HepG2 (cell line): ENCODE measurements at regions not wholly inside any gene's neighbourhood (a gene's known extent, or its start where the extent isn't known, plus 50 kb on each side); places are given as distances from the start of the nearest gene placed in this dataset.

Experiments used
- ATAC-seq: fragments of 200-7000 bp; cut with Tn5 transposase; 3 replicates; pipeline ENCODE4 v1.9.1; 2020; ENCODE audit warnings: mild to moderate bottlenecking, moderate library complexity
- BruUV-seq: library from RNA; stranded (reverse); fragments of 400-500 nt; replicated peaks from 2 replicates; lab custom pipeline; 2021; lab: Mats Ljungman, UMichigan
- CTCF ChIA-PET: fragments of 300-600 bp; formaldehyde crosslinking; extraction: SDS; loops from one replicate; lab custom pipeline; 2021; ENCODE audit warnings: low total read pairs, inconsistent platforms, low intra/inter-chr PET ratio; lab: Yijun Ruan, JAX
- POLR2A ChIA-PET: fragments of 350-600 bp; sonication (Branson Sonifier 250); formaldehyde crosslinking; loops from one replicate; lab custom pipeline; 2020; ENCODE audit warnings: antibody characterized with exemption, inconsistent platforms; lab: Yijun Ruan, JAX
- DNase-seq: peaks from one replicate; pipeline ENCODE4 v3.0.0-alpha.2; 2015; ENCODE audit warnings: low spot score
- FAIRE-seq: peaks from 3 replicates; lab custom pipeline; 2011; peaks lifted over from hg19 to GRCh38; lab: Jason Lieb, UNC
- H2AFZ ChIP-seq: one replicate; pipeline ENCODE4 v1.6.1; 2011; ENCODE audit warnings: low read length, inconsistent platforms
- H3K27ac ChIP-seq: fragments of 300-600 bp; 3 replicates; pipeline ENCODE4 v1.8.0; 2011; ENCODE audit warnings: mixed run types, mild to moderate bottlenecking, mixed read lengths, low read length, inconsistent platforms; ENCODE audit not compliant: insufficient read depth; ENCODE audit errors: extremely low read length
- H3K27me3 ChIP-seq, 2 experiments: fragments of 200-600 bp in 1 of 2; 2 replicates in 1 of 2; 3 replicates in 1 of 2; pipeline versions ENCODE4 v1.6.0 to v1.8.0; 2011; ENCODE audit warnings: low read length in 2 of 2, mild to moderate bottlenecking in 2 of 2, moderate library complexity in 2 of 2, inconsistent platforms in 1 of 2; ENCODE audit not compliant: insufficient read depth in 2 of 2, control insufficient read depth in 1 of 2
- H3K36me3 ChIP-seq, 2 experiments: fragments of 200-600 bp in 1 of 2; replicated peaks in 1 of 2; 2 replicates in 1 of 2; 3 replicates in 1 of 2; pipeline versions ENCODE4 v1.5.1 to v1.8.0; 2011; ENCODE audit warnings: low read length in 2 of 2, inconsistent platforms in 1 of 2; ENCODE audit not compliant: insufficient read depth in 2 of 2, control insufficient read depth in 1 of 2
- H3K4me1 ChIP-seq: 2 replicates; pipeline ENCODE4 v1.5.1; 2012; ENCODE audit warnings: low read length, inconsistent platforms; ENCODE audit not compliant: insufficient read depth
- H3K4me2 ChIP-seq: 2 replicates; pipeline ENCODE4 v1.6.0; 2011; ENCODE audit warnings: low read depth, low read length, inconsistent platforms
- H3K4me3 ChIP-seq, 3 experiments: fragments of 200-600 bp in 1 of 3; sonication (generic), shearing (Covaris generic) in 1 of 3; replicated peaks in 1 of 3; 2 replicates each; pipeline ENCODE4 v1.5.1; 2011 to 2016; ENCODE audit warnings: low read length in 3 of 3, inconsistent platforms in 2 of 3, low read depth in 2 of 3, mild to moderate bottlenecking in 2 of 3, control low read depth in 1 of 3, mixed read lengths in 1 of 3; ENCODE audit not compliant: insufficient read depth in 1 of 3
- H3K79me2 ChIP-seq: one replicate; pipeline ENCODE4 v1.6.1; 2011; ENCODE audit warnings: low read length, inconsistent platforms; ENCODE audit not compliant: insufficient read depth
- H3K9ac ChIP-seq: 2 replicates; pipeline ENCODE4 v1.6.0; 2011; ENCODE audit warnings: mild to moderate bottlenecking, low read depth, low read length, inconsistent platforms; ENCODE audit not compliant: insufficient read depth
- H3K9me3 ChIP-seq: 2 replicates; pipeline ENCODE4 v1.5.1; 2012; ENCODE audit warnings: mild to moderate bottlenecking, low read length
- H4K20me1 ChIP-seq: 2 replicates; pipeline ENCODE4 v1.6.0; 2011; ENCODE audit warnings: inconsistent platforms, mild to moderate bottlenecking, low read length, moderate library complexity; ENCODE audit not compliant: insufficient read depth
- ERF ChIP-seq: IDR thresholded peaks from 2 replicates; pipeline ENCODE4 v1.6.1; 2018; ENCODE audit warnings: missing biosample characterization, missing genetic modification reagents
- FOSL1 ChIP-seq: sonication (generic); formaldehyde crosslinking; IDR thresholded peaks from 2 replicates; pipeline ENCODE4 v1.9.0; 2021; ENCODE audit warnings: missing genetic modification reagents, borderline replicate concordance
- FOSL2 ChIP-seq: sonication (generic); formaldehyde crosslinking; IDR thresholded peaks from 2 replicates; pipeline ENCODE4 v1.4.0; 2020; ENCODE audit warnings: missing genetic modification reagents
- KDM6A ChIP-seq: IDR thresholded peaks from 2 replicates; pipeline ENCODE4 v1.6.1; 2016; ENCODE audit warnings: low read depth
- NFE2 ChIP-seq: sonication (generic); formaldehyde crosslinking; IDR thresholded peaks from 2 replicates; pipeline ENCODE4 v1.4.0; 2020; ENCODE audit warnings: missing genetic modification reagents
- NFE2L2 ChIP-seq: fragments of 150-350 bp; IDR thresholded peaks from 2 replicates; pipeline ENCODE4 v1.6.1; 2014; ENCODE audit warnings: low read length
- RFX5 ChIP-seq: IDR thresholded peaks from 2 replicates; pipeline ENCODE4 v1.6.1; 2011; ENCODE audit warnings: low read depth, low read length, improper control_type of control experiment
- RFXANK ChIP-seq: IDR thresholded peaks from 2 replicates; pipeline ENCODE4 v1.6.1; 2016
- SOX13 ChIP-seq, 3 experiments: fragments of 450-650 bp in 1 of 3; sonication (generic) in 1 of 3; formaldehyde crosslinking in 1 of 3; IDR thresholded peaks in 2 of 3; conservative IDR thresholded peaks in 1 of 3; 2 replicates each; pipeline versions ENCODE4 v1.5.0 to v1.6.1; 2016 to 2020; ENCODE audit warnings: antibody characterized with exemption in 1 of 3, mild to moderate bottlenecking in 1 of 3, missing compliant biosample characterization in 1 of 3, missing genetic modification reagents in 1 of 3, moderate library complexity in 1 of 3
- ZFYVE20 ChIP-seq: sonication (generic); formaldehyde crosslinking; IDR thresholded peaks from 2 replicates; pipeline ENCODE4 v1.8.0; 2023; ENCODE audit warnings: low read depth, mild to moderate bottlenecking, moderate library complexity, missing genetic modification reagents, borderline replicate concordance
- ZNF205 ChIP-seq: IDR thresholded peaks from 2 replicates; pipeline ENCODE4 v1.6.1; 2018; ENCODE audit warnings: missing biosample characterization, missing genetic modification reagents
- ZNF225 ChIP-seq: sonication (generic); formaldehyde crosslinking; IDR thresholded peaks from 2 replicates; pipeline ENCODE4 v1.4.0; 2020; ENCODE audit warnings: mild to moderate bottlenecking, missing genetic modification reagents
- ZNF737 ChIP-seq: sonication (generic); formaldehyde crosslinking; IDR thresholded peaks from 2 replicates; pipeline ENCODE4 v1.5.0; 2020; ENCODE audit warnings: missing genetic modification reagents, mild to moderate bottlenecking, borderline replicate concordance
- ZNF792 ChIP-seq: IDR thresholded peaks from 2 replicates; pipeline ENCODE4 v1.6.1; 2016
- ZSCAN20 ChIP-seq: sonication (generic); formaldehyde crosslinking; IDR thresholded peaks from 2 replicates; pipeline ENCODE4 v1.4.0; 2020; ENCODE audit warnings: missing genetic modification reagents, mild to moderate bottlenecking, borderline replicate concordance
- WGBS: methylation state at CpG from one replicate; pipeline ENCODE4 v1.1.6; 2017; ENCODE audit warnings: low lambda C conversion rate; 5-methylcytosine and 5-hydroxymethylcytosine counted together
- in situ Hi-C: cut with HindIII; loops from 2 replicates; pipeline ENCODE4 v1.10.0; 2017; ENCODE audit warnings: low pct_unique_long_range_greater_than_20kb; ENCODE audit not compliant: extremely low pct_ligation_motif_present
- intact Hi-C: fragments of 100-400 bp; cut with micrococcal nuclease; formaldehyde crosslinking; loops from one replicate; pipeline ENCODE4 v1.10.0; 2022; ENCODE audit not compliant: unreplicated experiment
- TF ChIP-seq, protein P1 (sequence below): sonication (generic); formaldehyde crosslinking; IDR thresholded peaks from 2 replicates; pipeline ENCODE4 v1.5.1; 2020; ENCODE audit warnings: missing genetic modification reagents, mild to moderate bottlenecking, borderline replicate concordance
- TF ChIP-seq, protein P2 (sequence below): IDR thresholded peaks from 2 replicates; pipeline ENCODE4 v1.6.1; 2016
- TF ChIP-seq, protein P3 (sequence below): IDR thresholded peaks from 2 replicates; pipeline ENCODE4 v1.4.0; 2020; ENCODE audit warnings: mild to moderate bottlenecking, missing genetic modification reagents

DNA sequence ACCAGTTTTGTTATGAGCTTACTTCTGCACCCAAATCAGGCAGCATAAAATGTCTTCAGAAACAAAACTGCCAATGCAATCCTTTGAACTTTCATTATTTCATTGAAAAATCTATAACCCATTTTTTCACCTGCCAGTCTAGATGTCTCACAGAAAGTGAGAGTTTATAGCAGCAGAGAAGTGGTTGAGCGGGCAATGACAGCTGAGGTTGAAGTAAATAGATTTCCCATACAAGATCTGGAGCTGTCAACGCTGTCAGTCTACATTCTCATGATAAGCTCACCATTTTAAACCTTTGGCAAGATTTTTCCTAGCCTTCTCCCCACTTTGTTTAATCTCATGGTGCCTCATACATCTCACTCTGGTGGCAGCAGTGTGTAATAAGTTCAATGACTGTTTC, 1144.9 kb upstream of the PCDH9 start (continued):
- TF ChIP-seq, protein P1, sequence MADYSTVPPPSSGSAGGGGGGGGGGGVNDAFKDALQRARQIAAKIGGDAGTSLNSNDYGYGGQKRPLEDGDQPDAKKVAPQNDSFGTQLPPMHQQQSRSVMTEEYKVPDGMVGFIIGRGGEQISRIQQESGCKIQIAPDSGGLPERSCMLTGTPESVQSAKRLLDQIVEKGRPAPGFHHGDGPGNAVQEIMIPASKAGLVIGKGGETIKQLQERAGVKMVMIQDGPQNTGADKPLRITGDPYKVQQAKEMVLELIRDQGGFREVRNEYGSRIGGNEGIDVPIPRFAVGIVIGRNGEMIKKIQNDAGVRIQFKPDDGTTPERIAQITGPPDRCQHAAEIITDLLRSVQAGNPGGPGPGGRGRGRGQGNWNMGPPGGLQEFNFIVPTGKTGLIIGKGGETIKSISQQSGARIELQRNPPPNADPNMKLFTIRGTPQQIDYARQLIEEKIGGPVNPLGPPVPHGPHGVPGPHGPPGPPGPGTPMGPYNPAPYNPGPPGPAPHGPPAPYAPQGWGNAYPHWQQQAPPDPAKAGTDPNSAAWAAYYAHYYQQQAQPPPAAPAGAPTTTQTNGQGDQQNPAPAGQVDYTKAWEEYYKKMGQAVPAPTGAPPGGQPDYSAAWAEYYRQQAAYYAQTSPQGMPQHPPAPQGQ (CRISPR knock-in tag), result no peak
- no peak for TF ChIP-seq ZNF737 (CRISPR knock-in tag)

DNA sequence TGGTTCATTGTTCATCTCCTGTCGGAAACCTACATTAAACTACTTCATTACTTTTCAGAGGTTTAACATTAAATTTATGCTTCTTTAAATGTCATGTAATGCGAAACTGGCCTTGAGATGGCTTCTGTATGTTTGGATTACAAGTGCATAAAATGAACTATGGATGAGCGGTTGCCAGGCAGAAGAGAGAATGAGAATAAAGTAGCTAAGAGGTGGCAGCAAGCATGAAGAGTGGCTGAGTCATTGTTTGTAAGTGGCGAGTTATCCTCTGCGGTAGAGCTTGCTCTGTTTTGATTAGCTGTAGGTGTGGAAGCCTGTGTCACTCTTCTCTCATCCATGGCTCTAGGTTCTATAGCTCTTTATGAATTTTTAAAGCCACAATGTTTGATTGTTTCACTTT, 1139.6 kb upstream of the PCDH9 start:
- Histone ChIP-seq H3K9me3 (no peaks in the 10 kb centered on the region), H4K20me1 (no peaks in the 10 kb centered on the region), H3K9ac (no peak overlapping the region), H3K36me3 (no peaks in the 10 kb centered on the region), H3K27ac (no peak overlapping the region), H2AFZ (no peak overlapping the region), H3K27me3 (no peaks in the 10 kb centered on the region), H3K79me2 (no peaks in the 10 kb centered on the region), H3K4me3 (no peak overlapping the region), H3K4me2 (no peak overlapping the region; the same call in 1 of the 2 replicates), H3K4me1 (peaks cover 22% of the 10 kb centered on the region)
- ATAC-seq, result peak; percentile 96
- in situ Hi-C loops, result no loop called here
- WGBS, result 16% methylated on average over 5 of the region's 5 CpGs
- peak; percentile 49 for DNase-seq
- ChIA-PET CTCF (no interaction called here), POLR2A (no interaction called here)
- no peak for FAIRE-seq
- no peak for TF ChIP-seq ZSCAN20
- no peak for TF ChIP-seq ERF (CRISPR knock-in tag)
- 0 out of 2 replicates have a peak, but pooled peaks have one; percentile 30 for TF ChIP-seq ZNF792 (CRISPR knock-in tag)
- peak; percentile 12; the same call in 1 of the 2 replicates for TF ChIP-seq FOSL1
- TF ChIP-seq FOSL2 (CRISPR knock-in tag), result peak; percentile 88
- no peak for TF ChIP-seq KDM6A (CRISPR knock-in tag)
- no peak for TF ChIP-seq ZNF225
- peak; percentile 79; the same call in 1 of the 2 replicates for TF ChIP-seq RFXANK (CRISPR knock-in tag)
- peak; percentile 51; the same call in 1 of the 2 replicates for TF ChIP-seq NFE2 (CRISPR knock-in tag)
- TF ChIP-seq NFE2L2, result peak; percentile 69; the same call in 1 of the 2 replicates
- no peak for TF ChIP-seq SOX13 (IDR thresholded peaks at IDR 0.05)
- TF ChIP-seq SOX13 (CRISPR knock-in tag; conservative IDR thresholded peaks at IDR 0.05 in 1 of 2, IDR thresholded peaks at IDR 0.05 in 1 of 2), result peak in 1 of 2 experiments; percentile 29; a peak in 1 of 4 replicates
- no peak for TF ChIP-seq ZFYVE20 (CRISPR knock-in tag)
- TF ChIP-seq RFX5, result peak; percentile 90
- TF ChIP-seq, protein P2, sequence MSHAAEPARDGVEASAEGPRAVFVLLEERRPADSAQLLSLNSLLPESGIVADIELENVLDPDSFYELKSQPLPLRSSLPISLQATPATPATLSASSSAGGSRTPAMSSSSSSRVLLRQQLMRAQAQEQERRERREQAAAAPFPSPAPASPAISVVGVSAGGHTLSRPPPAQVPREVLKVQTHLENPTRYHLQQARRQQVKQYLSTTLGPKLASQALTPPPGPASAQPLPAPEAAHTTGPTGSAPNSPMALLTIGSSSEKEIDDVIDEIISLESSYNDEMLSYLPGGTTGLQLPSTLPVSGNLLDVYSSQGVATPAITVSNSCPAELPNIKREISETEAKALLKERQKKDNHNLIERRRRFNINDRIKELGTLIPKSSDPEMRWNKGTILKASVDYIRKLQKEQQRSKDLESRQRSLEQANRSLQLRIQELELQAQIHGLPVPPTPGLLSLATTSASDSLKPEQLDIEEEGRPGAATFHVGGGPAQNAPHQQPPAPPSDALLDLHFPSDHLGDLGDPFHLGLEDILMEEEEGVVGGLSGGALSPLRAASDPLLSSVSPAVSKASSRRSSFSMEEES, result no peak
- TF ChIP-seq, protein P3, sequence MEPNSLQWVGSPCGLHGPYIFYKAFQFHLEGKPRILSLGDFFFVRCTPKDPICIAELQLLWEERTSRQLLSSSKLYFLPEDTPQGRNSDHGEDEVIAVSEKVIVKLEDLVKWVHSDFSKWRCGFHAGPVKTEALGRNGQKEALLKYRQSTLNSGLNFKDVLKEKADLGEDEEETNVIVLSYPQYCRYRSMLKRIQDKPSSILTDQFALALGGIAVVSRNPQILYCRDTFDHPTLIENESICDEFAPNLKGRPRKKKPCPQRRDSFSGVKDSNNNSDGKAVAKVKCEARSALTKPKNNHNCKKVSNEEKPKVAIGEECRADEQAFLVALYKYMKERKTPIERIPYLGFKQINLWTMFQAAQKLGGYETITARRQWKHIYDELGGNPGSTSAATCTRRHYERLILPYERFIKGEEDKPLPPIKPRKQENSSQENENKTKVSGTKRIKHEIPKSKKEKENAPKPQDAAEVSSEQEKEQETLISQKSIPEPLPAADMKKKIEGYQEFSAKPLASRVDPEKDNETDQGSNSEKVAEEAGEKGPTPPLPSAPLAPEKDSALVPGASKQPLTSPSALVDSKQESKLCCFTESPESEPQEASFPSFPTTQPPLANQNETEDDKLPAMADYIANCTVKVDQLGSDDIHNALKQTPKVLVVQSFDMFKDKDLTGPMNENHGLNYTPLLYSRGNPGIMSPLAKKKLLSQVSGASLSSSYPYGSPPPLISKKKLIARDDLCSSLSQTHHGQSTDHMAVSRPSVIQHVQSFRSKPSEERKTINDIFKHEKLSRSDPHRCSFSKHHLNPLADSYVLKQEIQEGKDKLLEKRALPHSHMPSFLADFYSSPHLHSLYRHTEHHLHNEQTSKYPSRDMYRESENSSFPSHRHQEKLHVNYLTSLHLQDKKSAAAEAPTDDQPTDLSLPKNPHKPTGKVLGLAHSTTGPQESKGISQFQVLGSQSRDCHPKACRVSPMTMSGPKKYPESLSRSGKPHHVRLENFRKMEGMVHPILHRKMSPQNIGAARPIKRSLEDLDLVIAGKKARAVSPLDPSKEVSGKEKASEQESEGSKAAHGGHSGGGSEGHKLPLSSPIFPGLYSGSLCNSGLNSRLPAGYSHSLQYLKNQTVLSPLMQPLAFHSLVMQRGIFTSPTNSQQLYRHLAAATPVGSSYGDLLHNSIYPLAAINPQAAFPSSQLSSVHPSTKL (CRISPR knock-in tag), result peak; percentile 19; the same call in 1 of the 2 replicates
- peak; percentile 100 for TF ChIP-seq ZNF205 (CRISPR knock-in tag)
- no TSS peak for BruUV-seq
- intact Hi-C loops, result no loop called here
